ENCODE measurements at regions not wholly inside any gene's neighbourhood (a gene's known extent, or its start where the extent isn't known, plus 50 kb on each side); places are given as distances from the start of the nearest gene placed in this dataset.

DNA sequence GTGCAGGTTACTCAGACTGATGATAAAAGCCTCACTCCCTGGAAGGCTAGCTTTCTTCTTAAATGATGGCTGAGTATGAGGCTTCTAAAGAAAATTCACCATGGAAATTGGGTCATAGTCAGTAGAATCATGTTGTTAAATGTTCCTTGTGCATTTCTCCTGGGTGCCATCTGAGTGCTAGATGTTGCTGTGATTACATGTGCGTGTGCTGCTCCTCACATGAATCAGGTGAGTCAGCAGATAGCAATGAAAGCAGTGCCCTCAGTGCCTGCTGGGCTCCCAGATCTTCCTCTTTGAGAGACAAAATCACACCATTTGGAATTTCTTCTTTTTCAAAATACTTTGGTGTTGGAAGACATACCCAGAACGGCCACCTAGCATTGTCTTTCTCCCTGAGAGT is 331.7 kb downstream of the XPNPEP1 start:
- no peak for TF ChIP-seq EZH2phosphoT487 (IDR thresholded peaks at IDR 0.05; ENCODE audit: insufficient read depth, low read depth)
- no peak for TF ChIP-seq EZH2 (IDR thresholded peaks at IDR 0.05; ENCODE audit: insufficient read depth, poor library complexity, severe bottlenecking)

Measured in GM23248 (cell line).